Neuron (in vitro differentiated cells): ENCODE measurements at regions not wholly inside any gene's neighbourhood (a gene's known extent, or its start where the extent isn't known, plus 50 kb on each side); places are given as distances from the start of the nearest gene placed in this dataset.
"Not testable (repeated sequence)": the region's sequence is repeated elsewhere in the genome, so short reads cannot be mapped to it uniquely, and the experiment has no call there.

Experiments used
- H2AFZ ChIP-seq: one replicate; pipeline ENCODE4 v1.6.1; 2013; ENCODE audit warnings: low read depth, mild to moderate bottlenecking, inconsistent platforms, low read length, moderate library complexity
- H3K27me3 ChIP-seq: one replicate; pipeline ENCODE4 v1.6.1; 2013; ENCODE audit warnings: low read length; ENCODE audit not compliant: insufficient read depth
- H3K36me3 ChIP-seq: one replicate; pipeline ENCODE4 v1.6.1; 2013; ENCODE audit warnings: low read length; ENCODE audit not compliant: insufficient read depth
- H3K4me1 ChIP-seq: one replicate; pipeline ENCODE4 v1.6.1; 2013; ENCODE audit warnings: low read length; ENCODE audit not compliant: insufficient read depth
- H3K4me3 ChIP-seq: 2 replicates; pipeline ENCODE4 v1.5.1; 2013; ENCODE audit warnings: mild to moderate bottlenecking, low read length, moderate library complexity
- H3K9me3 ChIP-seq: one replicate; pipeline ENCODE4 v1.6.1; 2013; ENCODE audit warnings: low read length

- H3K27me3 ChIP-seq = no peaks in the 10 kb centered on the region
- no peak overlapping the region for H2AFZ ChIP-seq
- no peaks in the 10 kb centered on the region for H3K9me3 ChIP-seq
- no peak overlapping the region for H3K4me3 ChIP-seq
- no peaks in the 10 kb centered on the region for H3K36me3 ChIP-seq
- no peaks in the 10 kb centered on the region for H3K4me1 ChIP-seq
These were observed 407.0 kb downstream of the MED13L start for GRCh38 chr12:115870510-115870909.

GRCh38 chr12:115870021-115870420 lies 407.5 kb downstream of the MED13L start:
- Histone ChIP-seq H3K4me1 (no peaks in the 10 kb centered on the region), H3K4me3 (no peak overlapping the region), H3K9me3 (no peaks in the 10 kb centered on the region)

GRCh38 chr12:115869604-115870003 lies 407.9 kb downstream of the MED13L start:
- no peaks in the 10 kb centered on the region for H3K9me3 ChIP-seq
- no peak overlapping the region for H3K4me3 ChIP-seq
- H2AFZ ChIP-seq = no peak overlapping the region
- no peaks in the 10 kb centered on the region for H3K36me3 ChIP-seq
- no peaks in the 10 kb centered on the region for H3K4me1 ChIP-seq
- H3K27me3 ChIP-seq = no peaks in the 10 kb centered on the region

More at GRCh38 chr12:115870021-115870420, 407.5 kb downstream of the MED13L start:
- no peaks in the 10 kb centered on the region for H3K27me3 ChIP-seq
- no peaks in the 10 kb centered on the region for H3K36me3 ChIP-seq
- no peak overlapping the region for H2AFZ ChIP-seq

- H3K4me3 ChIP-seq = no peak overlapping the region
- no peak overlapping the region for H2AFZ ChIP-seq
- no peaks in the 10 kb centered on the region for H3K4me1 ChIP-seq
- no peaks in the 10 kb centered on the region for H3K36me3 ChIP-seq
- H3K9me3 ChIP-seq = no peaks in the 10 kb centered on the region
- H3K27me3 ChIP-seq = no peaks in the 10 kb centered on the region
These were observed 408.9 kb downstream of the MED13L start for GRCh38 chr12:115868624-115869023.

- H3K9me3 ChIP-seq = no peaks in the 10 kb centered on the region
- H3K36me3 ChIP-seq = no peaks in the 10 kb centered on the region
- H3K27me3 ChIP-seq = no peaks in the 10 kb centered on the region
- H3K4me3 ChIP-seq = no peak overlapping the region
- H2AFZ ChIP-seq = no peak overlapping the region
- no peaks in the 10 kb centered on the region for H3K4me1 ChIP-seq
These were observed 409.6 kb downstream of the MED13L start for GRCh38 chr12:115867854-115868253.

- no peaks in the 10 kb centered on the region for H3K4me1 ChIP-seq
- H2AFZ ChIP-seq = no peak overlapping the region
- H3K9me3 ChIP-seq = no peaks in the 10 kb centered on the region
- H3K36me3 ChIP-seq = no peaks in the 10 kb centered on the region
- no peak overlapping the region for H3K4me3 ChIP-seq
- no peaks in the 10 kb centered on the region for H3K27me3 ChIP-seq
These were observed 410.5 kb downstream of the MED13L start for GRCh38 chr12:115866909-115867525.

GRCh38 chr12:115866281-115866680 lies 411.2 kb downstream of the MED13L start:
- not testable (repeated sequence) for H3K9me3 ChIP-seq, H3K4me1 ChIP-seq, H2AFZ ChIP-seq, H3K27me3 ChIP-seq, H3K4me3 ChIP-seq, H3K36me3 ChIP-seq

- H3K36me3 ChIP-seq = no peaks in the 10 kb centered on the region
- no peak overlapping the region for H3K4me3 ChIP-seq
- H3K9me3 ChIP-seq = no peaks in the 10 kb centered on the region
- no peaks in the 10 kb centered on the region for H3K4me1 ChIP-seq
- no peak overlapping the region for H2AFZ ChIP-seq
- no peaks in the 10 kb centered on the region for H3K27me3 ChIP-seq
These were observed 413.1 kb downstream of the MED13L start for GRCh38 chr12:115864396-115864795.

GRCh38 chr12:115860619-115861018 lies 416.9 kb downstream of the MED13L start:
- Histone ChIP-seq H3K9me3 (no peaks in the 10 kb centered on the region), H2AFZ (no peak overlapping the region), H3K27me3 (no peaks in the 10 kb centered on the region), H3K4me3 (no peak overlapping the region), H3K4me1 (no peaks in the 10 kb centered on the region), H3K36me3 (no peaks in the 10 kb centered on the region)

- Histone ChIP-seq H3K4me3 (no peak overlapping the region), H3K36me3 (no peaks in the 10 kb centered on the region), H3K4me1 (no peaks in the 10 kb centered on the region), H3K27me3 (no peaks in the 10 kb centered on the region), H3K9me3 (no peaks in the 10 kb centered on the region), H2AFZ (no peak overlapping the region)
These were observed 418.3 kb downstream of the MED13L start for GRCh38 chr12:115859231-115859630.

- no peaks in the 10 kb centered on the region for H3K4me1 ChIP-seq
- H3K4me3 ChIP-seq = no peak overlapping the region
- no peak overlapping the region for H2AFZ ChIP-seq
- no peaks in the 10 kb centered on the region for H3K36me3 ChIP-seq
- no peaks in the 10 kb centered on the region for H3K9me3 ChIP-seq
- no peaks in the 10 kb centered on the region for H3K27me3 ChIP-seq
These were observed 419.6 kb downstream of the MED13L start for GRCh38 chr12:115857923-115858322.

- Histone ChIP-seq H3K4me1 (no peaks in the 10 kb centered on the region), H3K36me3 (no peaks in the 10 kb centered on the region), H3K9me3 (no peaks in the 10 kb centered on the region)
These were observed 420.2 kb downstream of the MED13L start for GRCh38 chr12:115857160-115857920.

GRCh38 chr12:115852054-115852453 lies 425.4 kb downstream of the MED13L start:
- no peaks in the 10 kb centered on the region for H3K27me3 ChIP-seq
- H3K36me3 ChIP-seq = no peaks in the 10 kb centered on the region
- no peak overlapping the region for H2AFZ ChIP-seq
- no peaks in the 10 kb centered on the region for H3K4me1 ChIP-seq
- H3K9me3 ChIP-seq = no peaks in the 10 kb centered on the region
- H3K4me3 ChIP-seq = no peak overlapping the region

More at GRCh38 chr12:115857160-115857920, 420.2 kb downstream of the MED13L start:
- no peak overlapping the region for H3K4me3 ChIP-seq
- H2AFZ ChIP-seq = no peak overlapping the region
- H3K27me3 ChIP-seq = no peaks in the 10 kb centered on the region
